NCI-H2196 (cell line): ENCODE measurements at regions not wholly inside any gene's neighbourhood (a gene's known extent, or its start where the extent isn't known, plus 50 kb on each side); places are given as distances from the start of the nearest gene placed in this dataset.

Source experiments
- DNase-seq: peaks from one replicate; lab custom pipeline; 2025; ENCODE audit not compliant: unreplicated experiment; lab: John Stamatoyannopoulos, UW

GRCh38 chr13:30128095-30128494 is 179.3 kb downstream of the KATNAL1 start:
- no peak for DNase-seq

- no peak for DNase-seq
Measured at GRCh38 chr13:30126903-30127428, 180.4 kb downstream of the KATNAL1 start.

GRCh38 chr13:30125422-30126073 is 181.8 kb downstream of the KATNAL1 start:
- peak; percentile 56 for DNase-seq

- no peak for DNase-seq
Measured at GRCh38 chr13:30124131-30124768, 183.1 kb downstream of the KATNAL1 start.

GRCh38 chr13:30123575-30123974 is 183.8 kb downstream of the KATNAL1 start:
- no peak for DNase-seq

GRCh38 chr13:30121666-30122065 is 185.7 kb downstream of the KATNAL1 start:
- no peak for DNase-seq

GRCh38 chr13:30121244-30121643 is 186.1 kb downstream of the KATNAL1 start:
- DNase-seq: no peak

GRCh38 chr13:30120133-30120822 is 187.1 kb downstream of the KATNAL1 start:
- DNase-seq: no peak

- DNase-seq: no peak
Measured at GRCh38 chr13:30119476-30119875, 187.9 kb downstream of the KATNAL1 start.

GRCh38 chr13:30116379-30116778 is 191.0 kb downstream of the KATNAL1 start:
- no peak for DNase-seq

GRCh38 chr13:30115257-30115600 is 192.1 kb downstream of the KATNAL1 start:
- no peak for DNase-seq

GRCh38 chr13:30114571-30115256 is 192.6 kb downstream of the KATNAL1 start:
- peak; percentile 71 for DNase-seq

- DNase-seq: no peak
Measured at GRCh38 chr13:30113983-30114570, 193.3 kb downstream of the KATNAL1 start.

- no peak for DNase-seq
Measured at GRCh38 chr13:30113551-30113950, 193.8 kb downstream of the KATNAL1 start.

GRCh38 chr13:30112602-30113435 is 194.5 kb downstream of the KATNAL1 start:
- peak; percentile 52 for DNase-seq

GRCh38 chr13:30111810-30112209 is 195.5 kb downstream of the KATNAL1 start:
- no peak for DNase-seq

GRCh38 chr13:30110301-30111070 is 196.9 kb downstream of the KATNAL1 start:
- no peak for DNase-seq

- DNase-seq: no peak
Measured at GRCh38 chr13:30109471-30110135, 197.7 kb downstream of the KATNAL1 start.

- DNase-seq: peak; percentile 18
Measured at GRCh38 chr13:30108913-30109237, 198.5 kb downstream of the KATNAL1 start.
